GM19468 (cell line): ENCODE measurements at regions not wholly inside any gene's neighbourhood (a gene's known extent, or its start where the extent isn't known, plus 50 kb on each side); places are given as distances from the start of the nearest gene placed in this dataset.

Source experiments
- ATAC-seq: cut with Tn5 transposase; IDR thresholded peaks from one replicate; pipeline ENCODE4 v1.9.1; 2021; ENCODE audit warnings: mild to moderate bottlenecking, moderate library complexity, moderate number of reproducible peaks; ENCODE audit not compliant: unreplicated experiment; ENCODE audit errors: extremely low read depth

GRCh38 chr7:35537067-35538023 is 157.6 kb downstream of the HERPUD2 start:
- peak; percentile 100 for ATAC-seq

GRCh38 chr7:35536396-35536826 is 158.5 kb downstream of the HERPUD2 start:
- no peak for ATAC-seq

DNA sequence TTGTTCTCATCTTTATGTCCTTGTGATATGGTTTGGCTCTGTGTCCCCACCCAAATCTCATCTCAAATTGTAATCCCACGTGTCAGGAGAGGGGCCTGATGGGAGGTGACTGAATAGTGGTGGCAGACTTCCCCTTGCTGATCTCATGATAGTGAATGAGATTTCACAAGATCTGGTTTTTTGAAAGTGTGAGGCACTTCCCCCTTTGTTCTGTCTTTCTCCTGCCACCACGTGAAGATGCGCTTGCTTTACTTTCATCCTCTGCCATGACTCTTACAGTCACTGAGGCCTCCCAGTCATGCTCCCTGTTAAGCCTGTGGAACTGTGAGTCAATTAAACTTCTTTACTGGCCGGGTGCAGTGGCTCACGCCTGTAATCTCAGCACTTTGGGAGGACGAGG is 161.0 kb downstream of the HERPUD2 start:
- no peak for ATAC-seq

- no peak for ATAC-seq
Measured at GRCh38 chr7:35530124-35531109, 164.5 kb downstream of the HERPUD2 start.

- ATAC-seq = no peak
Measured at GRCh38 chr7:35529713-35530112, 165.2 kb downstream of the HERPUD2 start.

DNA sequence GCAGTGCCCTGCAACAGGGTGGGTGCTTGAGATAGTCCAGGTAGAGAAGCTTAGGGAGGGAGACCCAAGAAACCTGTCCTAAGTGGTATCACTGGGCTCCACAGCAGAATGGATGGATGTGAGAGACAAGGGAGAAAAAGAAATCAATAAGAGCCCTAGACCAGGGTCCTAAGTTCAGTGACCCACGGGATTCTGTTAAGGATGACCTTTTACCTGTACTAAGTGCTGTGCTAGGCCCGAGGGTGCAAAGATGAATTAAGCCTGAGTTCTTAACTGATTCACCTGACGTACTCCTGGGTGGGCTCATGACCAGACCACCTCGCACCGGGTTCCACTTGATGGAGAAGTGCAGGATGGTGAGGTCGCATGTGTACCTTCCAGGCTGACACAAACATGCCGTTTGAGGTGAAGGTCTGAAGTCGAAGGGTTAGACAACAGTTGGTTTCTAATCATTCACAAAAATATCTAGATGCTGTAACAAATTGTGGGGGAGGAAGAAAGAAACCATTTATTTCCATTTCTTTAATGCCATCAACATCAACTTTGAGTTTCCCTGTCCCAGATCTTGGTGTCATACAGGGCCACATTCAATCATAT is 166.5 kb downstream of the HERPUD2 start:
- no peak for ATAC-seq

DNA sequence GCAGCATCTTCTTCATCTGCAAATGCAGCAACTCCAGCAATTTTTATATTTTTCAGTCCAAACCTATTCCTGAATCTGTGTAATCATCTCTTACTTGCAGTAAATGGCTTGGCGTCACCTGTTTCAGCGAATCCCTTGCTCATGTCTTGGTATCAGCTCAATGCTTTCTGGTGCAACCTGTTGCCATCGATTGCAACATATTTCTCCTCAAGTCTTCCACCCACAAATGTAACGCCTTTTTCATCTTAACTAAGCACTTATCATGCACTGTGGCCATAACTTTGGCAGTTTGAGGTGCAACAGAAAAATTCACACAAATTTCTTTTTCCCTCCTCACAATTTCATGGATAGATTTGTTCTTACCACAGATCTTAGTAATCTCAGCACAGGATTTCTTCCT is 168.3 kb downstream of the HERPUD2 start:
- no peak for ATAC-seq

DNA sequence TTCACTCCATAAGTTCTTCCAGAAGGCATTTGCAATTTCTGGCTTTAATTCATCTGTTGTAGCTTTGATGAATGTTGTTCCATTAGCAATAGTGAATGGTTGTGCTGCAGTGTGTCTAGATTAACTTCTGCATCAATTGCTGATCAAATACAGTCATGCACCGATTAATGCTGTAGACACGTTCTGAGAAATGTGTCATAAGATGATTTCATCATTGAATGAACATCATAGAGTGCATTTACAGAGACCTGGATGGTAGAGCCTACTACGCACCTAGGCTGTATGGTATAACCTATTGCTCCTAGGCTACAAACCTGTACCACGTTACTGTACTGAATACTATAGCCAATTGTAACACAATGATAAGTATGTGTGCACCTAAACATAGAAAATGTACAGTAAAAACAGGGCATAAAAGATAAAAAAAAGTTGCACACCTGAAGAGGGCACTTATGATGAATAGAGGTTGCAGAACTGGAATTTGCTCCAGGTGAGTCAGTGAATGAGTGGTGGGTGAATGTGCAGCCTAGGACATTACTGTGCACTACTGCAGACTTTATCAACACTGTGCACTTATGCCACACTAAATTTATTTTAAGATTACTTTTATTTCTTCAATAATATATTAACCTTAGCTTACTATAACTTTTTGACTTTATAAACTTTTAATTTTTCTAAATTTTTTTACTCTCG is 170.7 kb downstream of the HERPUD2 start:
- no peak for ATAC-seq

DNA sequence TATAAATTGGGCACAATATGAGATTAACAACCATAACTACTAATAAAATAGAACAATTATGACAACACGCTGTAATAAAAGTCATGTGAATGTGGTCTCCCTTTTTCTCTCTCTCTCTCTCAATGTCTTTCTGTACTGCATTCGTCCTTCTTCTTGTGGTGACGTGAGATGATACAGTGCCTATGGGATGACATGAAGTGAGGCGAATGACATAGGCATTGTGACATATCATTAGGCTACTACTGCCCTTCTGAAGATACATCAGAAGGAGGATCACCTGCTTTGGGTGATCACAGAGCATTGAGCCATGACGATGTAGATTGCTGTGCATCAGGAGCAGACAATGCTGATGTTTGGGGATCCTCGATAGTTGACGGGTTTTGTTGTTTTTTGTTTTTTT is 171.6 kb downstream of the HERPUD2 start:
- ATAC-seq = no peak

DNA sequence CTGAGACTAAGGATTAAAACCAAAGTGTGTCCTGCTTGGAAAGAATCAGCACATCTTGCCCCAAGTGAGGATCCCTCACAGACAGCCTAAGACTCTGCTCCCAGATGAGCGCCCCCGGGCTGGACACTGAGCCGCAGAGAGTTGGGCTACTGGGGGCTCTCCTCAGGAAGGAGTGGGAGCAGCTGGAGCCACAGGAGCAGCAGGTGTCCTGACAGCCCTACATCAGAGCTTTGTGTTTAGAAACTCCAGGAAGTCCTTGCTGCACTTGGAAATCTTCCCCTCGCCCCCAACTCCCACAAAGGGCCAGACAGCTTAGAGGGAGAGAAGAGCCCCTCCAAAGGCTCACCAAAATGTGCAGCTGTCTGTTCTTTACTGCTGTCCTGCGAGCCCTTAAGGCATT is 172.2 kb downstream of the HERPUD2 start:
- no peak for ATAC-seq

DNA sequence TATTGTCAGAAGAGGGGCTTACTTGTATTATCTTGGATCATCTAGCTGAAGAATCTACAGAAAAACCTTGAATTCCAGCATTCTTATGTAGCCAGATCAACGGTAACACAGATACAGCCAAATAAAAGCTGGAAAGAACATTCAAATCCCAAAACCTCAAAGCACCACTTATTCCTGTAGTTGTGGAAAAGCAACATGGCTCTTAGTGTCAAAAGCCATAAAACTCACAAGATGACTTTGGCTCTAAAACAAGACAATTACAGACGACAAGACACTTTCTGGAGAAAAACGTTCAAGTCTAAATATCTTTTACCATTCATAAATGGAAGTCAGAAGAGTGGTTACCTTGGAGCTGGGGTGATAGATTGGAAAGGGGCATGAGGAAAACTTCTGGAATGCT is 173.0 kb downstream of the HERPUD2 start:
- ATAC-seq = no peak

- ATAC-seq = no peak
Measured at GRCh38 chr7:35520810-35521625, 173.9 kb downstream of the HERPUD2 start.

GRCh38 chr7:35519971-35520809 is 174.7 kb downstream of the HERPUD2 start:
- no peak for ATAC-seq

GRCh38 chr7:35518767-35519166 is 176.2 kb downstream of the HERPUD2 start:
- no peak for ATAC-seq

DNA sequence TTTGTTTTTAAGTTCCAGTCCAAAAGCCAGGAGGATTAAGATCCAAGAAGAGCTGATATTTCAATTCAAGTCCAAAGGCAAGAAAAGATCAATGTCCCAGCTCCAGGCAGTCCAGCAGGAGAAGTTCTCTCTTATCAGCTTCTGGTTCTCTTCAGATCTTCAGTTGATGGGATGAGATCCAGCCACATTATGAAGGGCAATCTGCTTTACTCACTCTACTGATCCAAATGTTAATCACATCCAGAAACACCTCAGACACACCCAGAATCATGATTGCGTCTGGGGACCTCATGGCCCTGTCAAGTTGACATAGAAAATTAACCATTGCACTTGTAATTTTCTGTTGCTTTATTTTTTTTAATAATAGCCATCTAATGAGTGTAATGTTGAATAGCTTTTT is 178.4 kb downstream of the HERPUD2 start:
- ATAC-seq = no peak

- ATAC-seq = no peak
Measured at GRCh38 chr7:35513828-35514227, 181.1 kb downstream of the HERPUD2 start.

- no peak for ATAC-seq
Measured at GRCh38 chr7:35513195-35513594, 181.7 kb downstream of the HERPUD2 start.

DNA sequence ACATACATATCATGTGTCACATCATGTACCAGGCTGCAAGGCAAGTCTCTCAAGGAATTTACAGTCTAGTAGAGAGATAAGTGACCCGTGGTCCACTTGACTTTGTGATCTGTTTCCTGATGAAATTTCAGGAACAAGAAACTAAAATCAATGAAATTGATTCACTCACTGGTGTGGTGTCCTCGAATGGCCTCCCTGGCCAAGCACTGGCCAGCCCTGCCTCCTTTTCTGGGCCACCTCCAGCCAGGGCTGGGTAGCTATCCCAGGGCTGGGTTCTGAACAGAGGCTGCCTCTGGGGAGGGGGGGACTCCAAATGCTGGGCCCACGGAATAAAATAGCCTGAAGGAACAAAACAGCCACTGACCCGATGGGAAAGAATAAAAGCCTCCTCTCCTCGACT is 182.2 kb downstream of the HERPUD2 start:
- no peak for ATAC-seq
